ENCODE measurements at regions not wholly inside any gene's neighbourhood (a gene's known extent, or its start where the extent isn't known, plus 50 kb on each side); places are given as distances from the start of the nearest gene placed in this dataset.

- TF ChIP-seq EZH2 (IDR thresholded peaks at IDR 0.05; ENCODE audit: borderline replicate concordance, low read depth, low read length) (no peak), CTCF (IDR thresholded peaks at IDR 0.05 in 2 of 3, conservative IDR thresholded peaks at IDR 0.05 in 1 of 3; ENCODE audit: insufficient read depth in 2 of 3, low read depth in 1 of 3, low read length in 3 of 3) (no peak), MAX (CRISPR knock-in tag; IDR thresholded peaks at IDR 0.05) (no peak), ZNF274 (IDR thresholded peaks at IDR 0.05; ENCODE audit: borderline replicate concordance, low read depth, low read length) (no peak), ARID2 (IDR thresholded peaks at IDR 0.05) (no peak), USF1 (CRISPR knock-in tag; IDR thresholded peaks at IDR 0.05) (no peak), MEF2A (IDR thresholded peaks at IDR 0.05; ENCODE audit: control insufficient read depth, low read depth, low read length) (no peak), HCFC1 (IDR thresholded peaks at IDR 0.05; ENCODE audit: low read depth, low read length) (no peak), NONO (IDR thresholded peaks at IDR 0.05; ENCODE audit: low read depth in 2 of 2, low read length in 1 of 2) (no peak), RERE (CRISPR knock-in tag; IDR thresholded peaks at IDR 0.05; ENCODE audit: borderline replicate concordance) (no peak), POLR2AphosphoS5 (IDR thresholded peaks at IDR 0.05; ENCODE audit: control insufficient read depth, insufficient read depth, low read depth, low read length) (no peak), FOXP1 (CRISPR knock-in tag; IDR thresholded peaks at IDR 0.05) (no peak), RAD21 (CRISPR knock-in tag; conservative IDR thresholded peaks at IDR 0.05 in 1 of 2, IDR thresholded peaks at IDR 0.05 in 1 of 2) (no peak), RNF219 (CRISPR knock-in tag; IDR thresholded peaks at IDR 0.05) (no peak)
Observed at GRCh38 chr4:38289553-38289952, 329.4 kb downstream of the PTTG2 start.

Measured in K562 (cell line).